ENCODE measurements at regions not wholly inside any gene's neighbourhood (a gene's known extent, or its start where the extent isn't known, plus 50 kb on each side); places are given as distances from the start of the nearest gene placed in this dataset.

GRCh38 chr2:78586316-78586715, 439.2 kb upstream of the REG3G start:
- DNase-seq (ENCODE audit: low spot score) = no peak

DNA sequence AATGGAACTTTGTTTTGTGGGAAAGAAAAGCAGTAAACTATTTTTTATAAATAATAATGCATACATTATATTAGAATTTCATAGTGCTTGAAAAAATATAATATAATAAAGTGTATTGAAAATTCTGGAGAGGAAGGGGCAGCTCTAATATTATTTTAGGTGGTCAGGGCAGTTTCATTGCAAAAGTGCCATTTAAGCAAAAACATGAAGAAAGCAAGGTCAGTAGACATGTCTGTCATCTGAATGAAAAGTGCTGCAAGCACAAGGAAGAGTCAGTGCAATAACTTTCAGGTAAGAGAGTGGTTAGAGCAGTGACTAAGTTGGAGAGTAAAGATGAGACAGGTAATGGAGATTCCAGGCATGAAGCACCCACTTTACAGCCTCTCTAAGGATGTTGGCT, 435.6 kb upstream of the REG3G start:
- no peak for DNase-seq (ENCODE audit: low spot score)

GRCh38 chr2:78592491-78592890, 433.0 kb upstream of the REG3G start:
- DNase-seq (ENCODE audit: low spot score) = no peak

- DNase-seq (ENCODE audit: low spot score) = no peak
These were observed 424.4 kb upstream of the REG3G start for GRCh38 chr2:78601113-78601512.

DNA sequence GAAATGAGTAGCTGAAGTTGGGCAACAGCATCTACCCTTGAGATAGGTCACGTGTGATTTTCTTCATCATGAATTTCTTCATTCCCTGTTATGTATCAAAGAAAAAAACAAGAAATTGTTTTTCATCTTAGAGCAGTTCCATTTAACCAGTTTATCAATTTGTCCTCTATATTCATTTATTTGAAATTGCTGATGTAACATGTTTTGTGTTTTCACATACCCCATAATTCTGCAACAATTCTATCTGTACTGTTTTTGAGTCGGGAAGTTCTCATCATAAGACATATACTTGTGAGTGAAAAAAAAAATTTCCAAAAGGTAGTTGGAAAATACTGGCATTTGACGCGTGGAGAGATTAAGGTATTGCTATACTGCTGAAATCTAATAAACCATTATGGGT, 422.6 kb upstream of the REG3G start:
- DNase-seq (ENCODE audit: low spot score) = no peak

GRCh38 chr2:78606895-78607294, 418.6 kb upstream of the REG3G start:
- DNase-seq (ENCODE audit: low spot score) = no peak

- no peak for DNase-seq (ENCODE audit: low spot score)
These were observed 410.8 kb upstream of the REG3G start for GRCh38 chr2:78614726-78615125.

GRCh38 chr2:78615956-78616355, 409.5 kb upstream of the REG3G start:
- DNase-seq (ENCODE audit: low spot score) = no peak

DNA sequence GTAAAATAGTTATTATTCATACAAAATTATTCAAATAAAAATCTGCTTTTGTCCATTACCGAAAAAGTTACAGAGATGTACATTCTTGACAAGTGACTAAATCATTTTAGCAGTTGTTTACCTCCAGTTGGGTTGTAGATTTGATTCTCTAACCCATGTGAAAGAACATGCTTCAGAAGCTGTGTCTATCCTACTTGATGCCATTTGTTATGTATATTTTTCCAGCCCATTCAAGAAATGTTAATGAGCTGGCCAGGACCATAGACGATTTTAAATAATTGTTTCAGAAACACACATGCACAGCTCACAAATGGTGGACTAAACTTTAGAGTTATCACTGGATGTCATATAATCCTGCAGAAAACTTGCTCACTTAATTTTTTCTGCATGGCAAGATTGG, 391.1 kb upstream of the REG3G start:
- DNase-seq (ENCODE audit: low spot score) = no peak

DNA sequence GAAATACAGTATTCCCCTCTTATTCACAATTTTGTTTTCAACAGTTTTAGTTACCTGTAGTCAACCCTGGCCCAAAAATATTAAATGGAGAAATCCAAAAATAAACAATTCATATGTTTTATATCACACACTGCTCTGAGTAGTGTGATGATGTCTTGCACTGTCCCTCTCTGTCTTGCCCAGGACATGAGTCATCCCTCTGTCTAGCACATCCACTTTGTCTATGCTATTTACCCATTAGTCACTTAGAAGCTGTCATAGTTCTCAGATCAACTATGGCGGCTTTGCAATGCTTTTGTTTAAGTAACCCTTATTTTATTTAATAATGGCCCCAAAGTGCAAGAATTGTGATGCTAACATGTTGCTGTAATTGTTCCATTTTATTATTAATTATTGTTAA, 380.6 kb upstream of the REG3G start:
- peak; percentile 71 for DNase-seq (ENCODE audit: low spot score)

- DNase-seq (ENCODE audit: low spot score) = no peak
These were observed 378.8 kb upstream of the REG3G start for GRCh38 chr2:78646533-78647364.

DNA sequence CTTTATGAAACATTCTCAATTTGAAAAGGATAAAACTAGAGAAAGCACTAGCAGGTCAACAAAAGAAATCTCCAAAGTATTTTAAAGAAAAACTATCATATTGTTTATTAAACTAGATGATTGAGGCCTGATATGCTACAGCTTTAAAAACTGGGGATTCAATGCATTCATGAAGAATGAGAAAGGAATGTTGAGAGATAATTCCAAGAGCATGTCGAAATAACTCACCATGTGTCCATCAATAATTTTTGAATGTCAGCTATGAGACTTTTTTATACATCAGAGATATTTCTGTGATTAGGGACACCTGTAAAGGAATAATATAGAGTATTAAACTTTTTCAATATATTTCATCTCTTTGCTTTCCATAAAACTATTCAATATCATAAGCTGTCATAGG, 376.9 kb upstream of the REG3G start:
- DNase-seq (ENCODE audit: low spot score) = no peak

DNA sequence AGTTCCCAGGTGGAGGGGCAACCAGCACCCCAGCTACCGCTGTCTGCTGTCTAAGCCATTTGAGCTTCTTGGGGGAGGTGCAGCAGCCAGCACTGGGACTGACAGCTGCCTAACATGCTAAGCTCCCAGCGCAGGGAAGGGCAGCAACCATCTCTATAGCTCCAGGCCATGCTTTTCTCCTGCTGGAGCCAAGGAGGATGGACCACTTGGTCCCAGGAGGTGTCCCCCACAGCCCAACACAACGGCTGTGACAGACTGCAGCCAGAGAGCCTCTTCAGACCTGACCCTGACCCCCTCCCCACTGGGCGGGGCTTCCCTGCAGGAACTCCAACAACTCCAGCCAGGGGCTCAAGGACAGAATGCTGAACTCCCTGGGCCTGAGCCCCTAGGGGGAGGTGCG, 370.6 kb upstream of the REG3G start:
- no peak for DNase-seq (ENCODE audit: low spot score)

GRCh38 chr2:78676921-78677696, 348.4 kb upstream of the REG3G start:
- DNase-seq (ENCODE audit: low spot score) = no peak

GRCh38 chr2:78677774-78678173, 347.7 kb upstream of the REG3G start:
- no peak for DNase-seq (ENCODE audit: low spot score)

DNA sequence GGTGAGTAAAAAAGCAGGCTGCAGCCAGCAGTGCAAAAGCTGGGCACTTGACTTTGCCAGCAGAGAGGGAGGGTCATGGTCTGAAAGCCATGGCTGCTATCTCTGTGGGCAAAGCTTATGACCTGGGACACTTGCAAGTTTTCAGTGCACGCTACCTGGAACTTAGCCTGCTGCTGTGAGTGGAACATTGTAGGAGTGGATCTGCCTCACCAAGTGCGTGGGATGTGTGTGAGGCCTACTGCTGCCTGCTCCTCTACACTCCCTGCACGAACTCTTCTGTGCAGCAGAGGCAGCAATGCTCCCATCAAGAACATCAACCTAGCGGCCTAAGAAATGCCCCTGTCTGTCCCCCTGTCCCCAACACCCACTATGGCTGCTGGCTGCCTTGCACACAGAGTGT, 344.1 kb upstream of the REG3G start:
- DNase-seq (ENCODE audit: low spot score) = no peak

- no peak for DNase-seq (ENCODE audit: low spot score)
These were observed 342.7 kb upstream of the REG3G start for GRCh38 chr2:78682781-78683180.

DNA sequence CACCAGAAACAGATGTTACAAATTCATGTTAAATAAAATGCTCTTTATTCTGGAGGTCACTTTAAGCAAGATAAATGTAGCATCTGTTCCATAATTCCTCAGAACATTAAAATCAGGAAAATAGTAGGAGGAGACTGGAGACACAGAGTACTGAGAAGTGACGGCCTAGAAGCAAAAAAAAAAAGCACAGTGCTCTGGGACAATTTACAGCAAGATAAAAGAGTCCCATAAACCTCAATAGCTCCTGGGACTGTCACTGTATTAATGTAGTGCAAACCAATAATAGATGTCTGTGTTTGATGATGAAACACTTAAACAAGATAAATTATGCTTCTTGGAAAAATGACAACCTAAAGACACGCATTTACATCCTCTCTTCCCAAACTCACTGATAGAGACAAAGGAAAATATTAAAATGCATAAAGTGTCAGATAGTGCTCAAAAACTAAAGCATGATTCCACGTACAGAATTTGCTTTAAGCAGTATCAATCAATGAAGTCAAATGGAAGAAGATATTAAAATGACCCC, 338.8 kb upstream of the REG3G start:
- DNase-seq (ENCODE audit: low spot score) = no peak

- DNase-seq (ENCODE audit: low spot score) = no peak
These were observed 325.8 kb upstream of the REG3G start for GRCh38 chr2:78699696-78700095.

GRCh38 chr2:78701546-78701945, 324.0 kb upstream of the REG3G start:
- no peak for DNase-seq (ENCODE audit: low spot score)

- no peak for DNase-seq (ENCODE audit: low spot score)
These were observed 317.6 kb upstream of the REG3G start for GRCh38 chr2:78707776-78708386.

DNA sequence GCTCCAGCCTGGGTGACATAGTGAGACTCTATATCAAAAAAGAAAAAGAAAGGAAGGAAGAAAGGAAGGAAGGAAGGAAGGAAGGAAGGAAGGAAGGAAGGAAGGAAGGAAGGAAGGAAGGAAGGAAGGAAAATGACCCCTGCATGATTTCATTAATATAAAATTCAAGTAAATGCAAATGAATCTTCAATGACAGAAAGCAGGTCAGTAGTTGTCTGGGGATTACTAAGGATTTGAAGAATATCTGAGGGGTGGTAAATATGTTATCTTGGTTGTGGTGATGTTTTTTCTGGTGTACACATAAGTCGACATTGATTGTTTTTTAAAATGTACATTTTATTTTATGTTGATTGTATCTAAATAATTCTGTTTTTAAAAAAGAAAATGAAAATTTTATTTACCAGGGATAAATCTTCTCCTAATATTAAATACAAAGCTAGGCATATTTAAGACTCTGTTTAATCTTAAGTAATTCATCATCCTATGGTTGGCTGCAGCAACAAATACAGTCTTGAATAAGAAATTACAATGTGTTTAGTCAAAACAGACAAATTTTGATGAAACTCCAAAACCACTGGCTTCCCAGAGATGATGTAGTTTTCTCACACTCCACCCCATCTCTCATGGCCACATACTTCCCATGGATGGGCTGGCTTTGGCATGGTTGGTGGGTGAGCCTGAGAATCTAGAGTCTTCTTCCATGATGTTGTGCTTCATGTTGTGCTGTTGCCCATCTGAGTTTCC, 314.7 kb upstream of the REG3G start:
- no peak for DNase-seq (ENCODE audit: low spot score)
